GM19467 (cell line): ENCODE measurements at regions not wholly inside any gene's neighbourhood (a gene's known extent, or its start where the extent isn't known, plus 50 kb on each side); places are given as distances from the start of the nearest gene placed in this dataset.

Experiments used
- ATAC-seq: cut with Tn5 transposase; IDR thresholded peaks from one replicate; pipeline ENCODE4 v1.9.1; 2021; ENCODE audit warnings: mild to moderate bottlenecking, moderate library complexity; ENCODE audit not compliant: unreplicated experiment

DNA sequence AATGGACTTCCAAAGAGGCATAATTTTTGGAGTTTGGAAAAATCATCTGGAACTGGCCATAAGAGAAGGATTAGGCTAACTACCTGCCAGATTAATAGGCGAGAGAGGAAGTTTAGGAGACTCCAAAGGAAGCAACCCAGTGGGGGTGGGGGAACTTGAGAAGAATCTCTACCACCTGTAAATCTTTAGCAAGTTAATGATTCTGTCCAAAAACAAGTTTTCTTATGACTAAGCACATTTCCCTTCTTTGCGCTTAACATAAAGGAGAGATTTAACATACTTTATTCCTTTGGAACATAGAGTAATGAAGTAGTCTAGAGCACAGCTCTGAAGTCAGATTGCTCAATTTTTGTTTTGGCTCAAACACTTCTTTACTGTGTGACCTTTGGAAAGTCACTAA is 58.2 kb upstream of the PAPPA start:
- ATAC-seq: no peak

DNA sequence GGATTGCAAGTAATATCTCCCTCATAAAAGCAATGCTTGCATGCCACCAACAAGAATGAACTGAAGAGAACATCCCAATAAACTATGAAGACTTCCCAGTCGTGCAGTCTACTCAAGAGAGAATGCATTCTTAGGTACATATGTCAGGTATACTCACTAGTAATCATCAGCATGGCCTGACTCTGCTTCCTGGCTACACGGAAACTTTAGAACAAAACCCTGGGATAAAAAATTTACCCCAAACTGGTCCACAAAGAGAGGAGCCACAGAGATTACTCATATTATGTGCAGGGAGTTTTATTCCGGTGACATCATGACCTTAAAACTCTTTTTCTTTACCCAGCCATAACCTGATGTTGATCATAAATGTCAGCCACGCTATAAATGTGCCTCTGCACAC is 57.5 kb upstream of the PAPPA start:
- no peak for ATAC-seq

DNA sequence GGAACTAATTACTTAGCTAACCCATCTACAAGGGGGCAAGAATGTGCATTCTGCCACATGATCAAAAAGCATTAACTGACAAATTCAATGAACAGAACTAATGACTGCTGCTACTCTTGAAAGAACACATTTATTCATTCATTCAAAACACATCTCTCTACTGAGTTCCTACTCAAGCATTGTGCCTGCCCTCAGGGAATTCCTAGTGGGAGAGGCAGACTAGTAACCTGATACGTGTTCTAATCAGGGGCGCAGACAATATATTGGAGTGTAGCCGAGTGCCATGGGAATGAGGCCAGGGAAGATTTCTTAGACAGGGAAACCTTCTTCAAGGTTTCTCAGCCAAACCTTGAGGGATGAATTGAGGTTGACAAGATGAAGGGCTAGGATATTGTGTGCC is 56.7 kb upstream of the PAPPA start:
- ATAC-seq: no peak

DNA sequence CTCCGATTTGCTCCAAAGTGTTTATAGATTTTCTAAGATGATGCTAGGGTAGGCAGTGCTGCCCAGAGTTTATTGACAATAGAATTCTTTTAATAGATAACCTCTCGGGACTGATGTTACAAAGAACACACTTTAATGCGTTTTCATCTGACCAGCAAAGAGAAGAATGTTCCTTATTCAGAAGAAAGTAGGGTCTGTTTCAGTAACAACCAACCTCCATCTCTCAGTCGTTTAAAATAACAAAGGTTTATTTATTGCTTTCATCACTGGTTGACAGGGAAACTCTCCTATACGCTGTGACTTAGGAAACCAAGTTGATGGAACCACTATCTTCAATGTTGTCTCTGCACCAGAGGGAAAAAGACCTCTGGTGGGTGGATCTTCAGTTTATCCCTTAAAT is 55.1 kb upstream of the PAPPA start:
- no peak for ATAC-seq

DNA sequence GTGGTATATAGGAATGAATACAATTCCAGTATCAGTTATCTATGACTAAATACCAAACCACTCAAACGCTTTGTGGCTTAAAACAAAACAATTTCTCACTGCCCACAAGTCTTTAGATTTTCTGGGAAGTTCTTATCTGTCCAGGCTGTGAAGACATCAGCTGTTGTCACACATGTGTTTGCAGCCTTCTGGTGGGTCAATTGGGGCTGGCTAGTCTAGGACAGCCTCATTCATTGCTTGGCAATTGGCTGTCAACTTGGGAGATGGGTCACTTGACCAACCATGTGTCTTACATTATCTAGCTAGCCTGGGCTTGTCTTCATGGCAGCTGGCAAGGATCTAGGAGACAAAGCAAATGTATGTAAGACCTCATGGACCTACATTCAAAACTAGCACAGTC is 53.8 kb upstream of the PAPPA start:
- ATAC-seq: no peak

DNA sequence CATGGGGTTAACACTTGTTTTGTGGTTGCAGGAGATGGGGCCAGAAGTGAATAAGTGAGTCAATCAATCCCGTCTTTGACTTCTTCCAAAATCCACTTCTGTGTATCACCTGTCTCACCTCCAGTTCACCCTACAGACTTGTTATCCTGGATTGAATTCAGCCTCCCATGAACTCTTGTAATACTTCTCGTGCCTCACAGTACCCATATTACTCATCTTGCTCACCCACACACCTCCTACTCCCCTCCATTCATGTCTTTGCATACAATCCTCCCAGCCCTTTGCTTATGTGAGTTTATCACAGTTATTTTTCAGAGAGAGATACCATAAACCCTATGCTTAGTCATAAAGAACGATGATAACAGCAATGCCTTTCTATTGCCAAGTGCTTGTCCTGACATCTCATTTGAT is 52.9 kb upstream of the PAPPA start:
- no peak for ATAC-seq

DNA sequence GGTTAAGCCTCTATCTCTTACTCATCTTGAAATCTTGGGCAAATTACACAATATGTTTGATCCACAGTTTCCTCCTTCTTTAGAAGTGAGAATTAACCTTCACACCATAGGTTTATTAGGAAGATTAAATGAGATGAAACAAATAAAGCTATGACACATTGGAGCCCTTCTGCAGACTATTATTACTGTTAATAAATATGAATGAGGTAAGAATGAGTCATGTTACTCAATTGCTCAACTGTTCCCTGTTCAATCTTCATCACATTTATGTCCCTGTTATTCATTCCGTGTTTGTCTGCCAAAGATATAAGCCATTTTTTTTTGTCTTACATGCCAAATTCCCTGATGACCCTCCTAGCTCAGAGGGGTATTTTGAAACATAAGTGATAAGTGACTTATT is 52.1 kb upstream of the PAPPA start:
- no peak for ATAC-seq

DNA sequence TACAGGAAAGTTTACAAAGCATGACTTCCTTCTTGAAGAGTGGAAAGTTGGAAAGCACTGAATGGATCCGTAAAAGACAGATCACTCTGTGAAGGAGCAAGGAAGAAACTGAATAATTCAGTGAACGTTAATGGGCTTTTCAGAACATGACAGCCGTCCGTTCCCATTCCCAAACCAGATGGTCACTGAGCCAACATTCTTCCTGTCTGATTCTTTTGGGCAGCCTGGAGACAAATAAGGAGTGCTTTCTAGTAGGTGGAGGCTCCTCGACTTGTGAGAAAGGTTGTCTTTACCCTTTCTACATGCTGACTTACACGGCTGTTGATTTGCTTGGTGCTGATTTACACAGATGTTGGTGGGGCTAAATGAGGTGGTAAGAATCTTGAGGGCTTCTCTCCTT is 51.0 kb upstream of the PAPPA start:
- no peak for ATAC-seq
